ENCODE measurements at regions not wholly inside any gene's neighbourhood (a gene's known extent, or its start where the extent isn't known, plus 50 kb on each side); places are given as distances from the start of the nearest gene placed in this dataset.

GRCh38 chr1:58391514-58391913 is 155.0 kb downstream of the OMA1 start:
- H3K36me3 ChIP-seq (replicated peaks in 1 of 2; ENCODE audit: control extremely low read depth in 1 of 2, control insufficient read depth in 1 of 2, extremely low read depth in 1 of 2, insufficient read depth in 2 of 2, low read length in 1 of 2) = no peaks in the 10 kb centered on the region
- Mint-ChIP-seq H3K4me1 (no peaks in the 10 kb centered on the region), H3K27me3 (no peaks in the 10 kb centered on the region), H3K9me3 (ENCODE audit: insufficient read depth) (no peaks in the 10 kb centered on the region), H3K27ac (no peak overlapping the region), H3K4me3 (no peak overlapping the region)
- H3K27me3 ChIP-seq (replicated peaks in 1 of 4; ENCODE audit: control extremely low read depth in 1 of 4, control insufficient read depth in 3 of 4, insufficient read depth in 4 of 4, low read length in 3 of 4) = no peaks in the 10 kb centered on the region
- ChIA-PET POLR2A (no interaction called here), CTCF (interaction anchor here (1.1 to 2.7 kb wide), 4 partner anchors 22 to 155 kb away, joined by 3 to 14 read pairs (median 4); partner anchors contain the start of gene OMA1)
- no peak overlapping the region for H3K27ac ChIP-seq (ENCODE audit: low read length in 2 of 2)
- H4K20me1 ChIP-seq (ENCODE audit: control insufficient read depth, insufficient read depth, low read length, poor library complexity, severe bottlenecking) = no peaks in the 10 kb centered on the region
- no peak overlapping the region for H3K9ac ChIP-seq (ENCODE audit: low read length)
- ATAC-seq (ENCODE audit: low read depth) (no peak), DNase-seq (no peak)
- H3K4me1 ChIP-seq (ENCODE audit: control insufficient read depth in 2 of 2, insufficient read depth in 2 of 2, low read length in 2 of 2) = peaks cover 21 to 23% of the 10 kb centered on the region in 2 donors
- 78% methylated on average over 3 of the region's 3 CpGs for WGBS (ENCODE audit: insufficient coverage)
- H2AFZ ChIP-seq (ENCODE audit: insufficient read depth, low read depth, low read length, poor library complexity, severe bottlenecking) = no peak overlapping the region
- no peak for TF ChIP-seq EZH2 (IDR thresholded peaks at IDR 0.05; ENCODE audit: borderline replicate concordance, insufficient read depth, low read depth, low read length, poor library complexity, severe bottlenecking)
- no peak for TF ChIP-seq CTCF (IDR thresholded peaks at IDR 0.05)
- no peaks in the 10 kb centered on the region for H3K79me2 ChIP-seq (ENCODE audit: control insufficient read depth, insufficient read depth, low read length)
- H3K4me2 ChIP-seq (replicated peaks; ENCODE audit: low read depth, low read length, poor library complexity, severe bottlenecking) = no peak overlapping the region
- no peak overlapping the region for H3K4me3 ChIP-seq (ENCODE audit: control extremely low read depth in 1 of 5, extremely low read depth in 1 of 5, insufficient read depth in 1 of 5, low read depth in 2 of 5, low read length in 4 of 5)
- H3K9me3 ChIP-seq (ENCODE audit: control extremely low read depth in 1 of 3, control insufficient read depth in 2 of 3, insufficient read depth in 1 of 3, low read length in 2 of 3) = no peaks in the 10 kb centered on the region
- intact Hi-C loops (cut with micrococcal nuclease) = loop anchor here (1.0 kb wide), 1 partner anchor 155 kb away; the partner anchor contains the start of gene OMA1

GRCh38 chr1:58391056-58391455 is 155.5 kb downstream of the OMA1 start:
- Histone ChIP-seq H3K4me3 (ENCODE audit: control extremely low read depth in 1 of 5, extremely low read depth in 1 of 5, insufficient read depth in 1 of 5, low read depth in 2 of 5, low read length in 4 of 5) (no peak overlapping the region), H3K9ac (ENCODE audit: low read length) (no peak overlapping the region), H3K79me2 (ENCODE audit: control insufficient read depth, insufficient read depth, low read length) (no peaks in the 10 kb centered on the region), H3K36me3 (replicated peaks in 1 of 2; ENCODE audit: control extremely low read depth in 1 of 2, control insufficient read depth in 1 of 2, extremely low read depth in 1 of 2, insufficient read depth in 2 of 2, low read length in 1 of 2) (no peaks in the 10 kb centered on the region), H3K27me3 (replicated peaks in 1 of 4; ENCODE audit: control extremely low read depth in 1 of 4, control insufficient read depth in 3 of 4, insufficient read depth in 4 of 4, low read length in 3 of 4) (no peaks in the 10 kb centered on the region), H3K9me3 (ENCODE audit: control extremely low read depth in 1 of 3, control insufficient read depth in 2 of 3, insufficient read depth in 1 of 3, low read length in 2 of 3) (no peaks in the 10 kb centered on the region), H3K4me2 (replicated peaks; ENCODE audit: low read depth, low read length, poor library complexity, severe bottlenecking) (no peak overlapping the region), H3K4me1 (ENCODE audit: control insufficient read depth in 2 of 2, insufficient read depth in 2 of 2, low read length in 2 of 2) (peaks cover 21 to 23% of the 10 kb centered on the region in 2 donors), H3K27ac (ENCODE audit: low read length in 2 of 2) (no peak overlapping the region), H4K20me1 (ENCODE audit: control insufficient read depth, insufficient read depth, low read length, poor library complexity, severe bottlenecking) (no peaks in the 10 kb centered on the region), H2AFZ (ENCODE audit: insufficient read depth, low read depth, low read length, poor library complexity, severe bottlenecking) (no peak overlapping the region)
- Mint-ChIP-seq H3K27ac (no peak overlapping the region), H3K27me3 (no peaks in the 10 kb centered on the region), H3K9me3 (ENCODE audit: insufficient read depth) (no peaks in the 10 kb centered on the region), H3K4me3 (no peak overlapping the region), H3K4me1 (no peaks in the 10 kb centered on the region)
- TF ChIP-seq EZH2 (IDR thresholded peaks at IDR 0.05; ENCODE audit: borderline replicate concordance, insufficient read depth, low read depth, low read length, poor library complexity, severe bottlenecking) = no peak
- no peak for TF ChIP-seq CTCF (IDR thresholded peaks at IDR 0.05)
- CTCF ChIA-PET = interaction anchor here (1.1 to 2.7 kb wide), 3 partner anchors 31 to 155 kb away, joined by 3 to 14 read pairs (median 5); partner anchors contain the start of gene OMA1
- POLR2A ChIA-PET = no interaction called here
- peak; percentile 25 for DNase-seq
- intact Hi-C loops (cut with micrococcal nuclease) = loop anchor here (1.0 kb wide), 1 partner anchor 155 kb away; the partner anchor contains the start of gene OMA1
- peak; percentile 21 for ATAC-seq (ENCODE audit: low read depth)
- WGBS (ENCODE audit: insufficient coverage) = 35% methylated on average over 4 of the region's 5 CpGs
